Inflammatory macrophage (primary cell): ENCODE measurements at regions not wholly inside any gene's neighbourhood (a gene's known extent, or its start where the extent isn't known, plus 50 kb on each side); places are given as distances from the start of the nearest gene placed in this dataset.

Source experiments
- DNase-seq, 2 donors: peaks; one replicate each; pipeline ENCODE4 v3.0.0-alpha.2; 2020 to 2022

DNA sequence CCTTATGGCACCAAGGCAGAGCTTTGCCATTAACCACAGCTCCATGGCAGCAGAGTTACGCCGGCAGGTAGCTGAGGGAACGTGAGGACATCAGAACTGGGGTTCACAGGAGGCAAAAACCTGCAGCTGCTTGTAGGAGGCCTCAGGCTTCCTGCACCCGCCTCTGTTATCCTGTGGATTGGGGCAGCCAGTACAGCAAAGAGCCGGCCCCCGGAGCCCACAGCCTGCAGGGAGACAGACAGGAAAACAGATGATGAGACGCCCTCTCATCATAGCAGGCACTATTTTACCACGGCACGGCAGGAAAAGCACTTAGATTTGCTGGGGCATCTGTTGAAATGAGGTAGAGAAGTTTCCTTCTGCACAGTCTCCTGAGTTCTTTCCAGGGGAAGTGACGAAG is 870.3 kb downstream of the TBC1D22A start:
- no peak for DNase-seq

DNA sequence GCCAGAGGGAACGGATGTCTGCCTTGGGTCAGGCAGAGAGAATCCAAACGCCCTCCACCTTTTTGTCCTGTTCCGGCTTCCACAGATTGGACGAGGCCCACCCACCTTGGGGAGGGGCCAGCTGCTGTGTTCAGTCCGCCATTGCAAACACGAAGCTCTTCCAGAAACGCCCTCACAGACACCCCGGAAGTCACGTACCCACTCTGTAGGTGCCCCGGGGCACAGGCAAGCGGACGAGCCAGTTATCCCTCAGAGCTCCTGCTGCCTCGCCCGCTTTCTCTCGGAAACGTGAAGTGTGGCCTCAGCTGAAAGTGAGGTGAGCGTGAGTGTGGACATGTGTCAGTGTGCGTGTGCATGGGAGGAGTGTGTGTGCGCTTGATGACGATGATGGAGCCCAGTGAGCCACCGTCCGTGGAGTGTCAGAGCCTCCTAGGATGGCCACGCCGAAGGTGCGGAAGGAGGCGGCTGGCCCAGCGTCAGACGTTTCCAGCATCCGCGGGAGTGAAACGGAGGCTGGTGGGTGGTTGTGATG is 869.2 kb downstream of the TBC1D22A start:
- DNase-seq = no peak

DNA sequence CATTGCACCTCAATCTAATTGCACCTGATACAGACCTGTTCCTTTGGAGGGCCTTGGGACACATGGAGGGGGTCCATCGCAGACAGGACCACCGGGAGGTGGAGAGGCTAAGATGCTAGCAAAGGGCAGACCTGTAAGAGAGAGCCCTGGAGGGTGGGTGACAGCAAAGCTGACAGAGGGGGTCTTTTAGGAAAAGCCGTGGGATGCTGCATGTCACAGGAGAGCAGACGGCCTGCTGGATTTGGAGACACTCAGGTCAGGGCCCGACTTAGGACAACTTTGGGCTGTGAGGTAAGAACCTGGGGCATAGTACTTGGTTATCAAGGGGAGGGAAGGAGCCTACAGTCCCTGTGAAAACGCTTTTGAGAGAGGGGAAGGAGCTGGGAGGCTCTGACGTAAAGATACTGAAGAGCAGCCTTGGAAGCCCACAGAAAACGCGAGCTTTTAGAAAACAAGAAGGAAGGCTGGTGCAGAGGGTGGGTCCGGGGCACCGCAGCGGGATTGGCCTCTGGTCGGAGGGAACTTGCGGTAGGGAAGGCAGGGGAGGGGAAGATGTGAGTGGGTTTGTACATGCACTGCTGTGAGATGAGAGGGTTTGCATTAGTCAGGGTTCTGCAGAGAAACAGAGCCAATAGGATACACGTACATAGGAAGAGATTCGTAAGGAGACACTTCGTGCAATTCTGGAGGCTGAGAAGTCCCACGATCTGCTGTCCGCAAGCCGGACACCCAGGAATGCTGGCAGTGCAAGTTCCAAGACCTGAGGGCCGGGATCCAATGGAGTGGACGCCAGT is 868.5 kb downstream of the TBC1D22A start:
- no peak for DNase-seq

DNA sequence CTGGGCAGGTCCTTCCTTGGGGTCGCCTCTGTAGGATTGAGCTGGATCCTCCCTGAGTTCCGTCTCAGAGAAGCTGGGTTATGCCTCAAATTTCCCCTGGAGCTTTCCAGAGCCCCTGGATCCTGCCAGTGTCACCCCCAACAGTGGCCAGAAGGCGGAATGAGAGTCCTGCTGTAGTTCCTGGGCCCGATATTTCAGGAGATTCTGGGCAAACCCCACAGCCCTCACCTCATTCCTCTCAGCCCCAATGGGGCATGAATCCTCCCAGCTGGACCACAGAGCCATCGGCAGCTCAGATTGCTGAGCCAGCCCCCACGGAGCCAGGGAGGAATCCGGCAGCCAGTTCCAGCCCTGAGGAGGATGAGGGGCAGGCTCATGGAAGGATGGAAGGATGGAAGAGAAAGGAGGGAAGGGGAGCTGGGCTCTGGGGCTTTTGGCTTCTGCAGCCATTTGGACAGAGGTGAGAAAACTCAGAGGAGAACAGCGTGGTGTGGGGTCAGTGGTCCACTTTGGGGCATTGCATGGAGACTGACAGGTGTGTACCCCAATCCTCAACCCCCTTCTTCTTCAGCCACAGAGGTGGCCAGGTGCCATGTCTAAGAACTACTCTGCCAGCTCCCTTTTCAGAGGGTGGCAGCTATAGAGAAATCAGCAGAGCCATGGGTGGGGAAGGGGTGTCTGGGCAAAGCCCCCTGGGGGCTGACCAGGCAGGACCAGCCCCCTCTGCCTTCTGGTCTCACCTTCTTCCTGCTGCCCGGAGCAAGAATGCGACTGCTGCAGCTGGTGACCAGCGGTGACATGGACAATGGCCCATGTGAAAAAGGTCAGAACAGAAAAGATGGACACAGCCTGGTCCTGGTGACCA is 867.6 kb downstream of the TBC1D22A start:
- DNase-seq = no peak

DNA sequence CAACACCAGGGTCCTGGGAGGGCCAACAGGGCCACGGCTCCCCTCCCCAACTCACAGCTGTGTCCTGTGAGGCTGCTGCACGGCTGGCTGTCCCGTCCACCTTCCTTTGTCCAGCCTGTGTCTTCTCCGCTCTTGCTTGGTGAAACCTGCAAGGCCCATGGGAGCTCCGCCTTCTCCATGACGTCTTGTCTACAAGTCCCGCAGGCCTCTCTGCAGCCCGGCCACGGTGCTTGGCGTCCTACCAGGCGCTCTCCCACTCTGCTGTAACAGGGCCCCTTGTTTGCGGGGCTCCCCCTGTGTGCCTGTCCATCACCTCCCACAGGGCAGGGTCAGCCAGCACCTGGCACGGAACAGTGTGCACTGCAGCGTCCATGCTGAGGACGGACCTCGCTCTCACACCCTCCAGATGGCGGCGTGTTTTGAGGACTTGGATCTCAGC is 866.8 kb downstream of the TBC1D22A start:
- DNase-seq = no peak

DNA sequence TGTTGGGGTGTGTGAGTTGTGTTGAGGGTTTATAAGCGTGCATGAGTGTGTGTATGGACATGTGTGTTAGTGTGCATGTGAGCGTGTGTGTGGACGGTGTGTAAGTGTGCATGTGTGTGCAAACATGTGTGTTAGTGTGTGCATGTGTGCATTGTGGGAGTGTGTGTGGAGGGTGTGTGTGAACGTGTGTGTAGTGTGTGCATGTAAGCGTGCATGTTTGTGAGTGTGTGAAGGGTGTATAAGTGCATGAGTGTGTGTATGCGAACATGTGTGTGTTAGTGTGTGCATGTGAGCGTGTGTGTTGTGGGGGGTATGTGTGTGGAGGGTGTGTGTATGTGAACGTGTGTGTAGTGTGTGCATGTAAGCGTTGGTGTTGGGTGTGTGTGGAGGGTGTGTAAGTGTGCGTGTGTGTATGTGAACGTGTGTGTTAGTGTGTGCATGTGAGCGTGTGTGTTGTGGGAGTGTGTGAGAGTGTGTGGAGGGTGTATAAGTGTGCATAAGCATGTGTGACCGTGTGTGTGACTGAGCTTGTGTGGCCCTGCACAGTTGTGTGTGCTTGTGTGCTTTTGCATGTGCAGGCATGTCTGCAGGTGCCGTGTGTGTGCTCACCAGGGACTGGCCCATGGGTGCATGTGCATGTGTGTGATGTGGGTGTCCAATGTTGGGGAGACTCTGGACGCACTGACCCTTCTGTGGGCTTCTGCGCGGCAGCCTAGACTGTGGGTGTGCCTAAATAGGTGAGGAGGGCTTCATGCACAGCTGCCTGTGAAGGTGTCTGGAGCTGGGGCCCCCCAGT is 866.2 kb downstream of the TBC1D22A start:
- DNase-seq = no peak

DNA sequence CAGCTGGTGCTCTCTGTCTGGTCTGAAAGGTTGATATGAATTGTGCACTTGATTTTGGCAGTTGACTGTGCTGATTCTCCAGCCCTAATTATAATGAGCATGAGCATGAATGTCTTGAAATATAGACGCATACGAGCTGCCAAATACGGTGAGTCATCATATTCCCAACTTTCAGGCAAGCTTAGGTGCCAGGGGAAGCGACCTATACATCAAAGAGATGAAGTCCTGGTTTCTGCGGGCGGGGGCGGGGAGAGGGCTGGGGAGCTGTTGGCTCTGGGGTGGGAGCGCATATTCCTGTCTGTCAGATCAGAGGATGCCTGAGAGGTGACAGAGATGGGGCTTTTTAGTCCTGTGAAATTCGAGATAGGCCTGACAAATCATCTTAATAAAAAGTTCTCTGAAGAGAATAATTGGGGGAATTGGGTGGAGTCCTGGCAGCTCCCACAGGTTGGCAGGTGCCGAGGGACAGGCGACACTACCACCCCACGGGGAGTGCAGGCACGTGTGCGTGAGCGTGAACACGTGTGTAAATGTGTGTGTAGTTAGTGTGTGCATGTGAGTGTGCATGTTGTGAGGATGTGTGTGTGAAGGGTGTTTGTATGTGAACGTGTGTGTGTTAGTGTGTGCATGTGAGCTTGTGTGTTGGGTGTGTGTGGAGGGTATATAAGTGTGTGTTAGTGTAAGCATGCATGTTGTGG is 865.3 kb downstream of the TBC1D22A start:
- no peak for DNase-seq

DNA sequence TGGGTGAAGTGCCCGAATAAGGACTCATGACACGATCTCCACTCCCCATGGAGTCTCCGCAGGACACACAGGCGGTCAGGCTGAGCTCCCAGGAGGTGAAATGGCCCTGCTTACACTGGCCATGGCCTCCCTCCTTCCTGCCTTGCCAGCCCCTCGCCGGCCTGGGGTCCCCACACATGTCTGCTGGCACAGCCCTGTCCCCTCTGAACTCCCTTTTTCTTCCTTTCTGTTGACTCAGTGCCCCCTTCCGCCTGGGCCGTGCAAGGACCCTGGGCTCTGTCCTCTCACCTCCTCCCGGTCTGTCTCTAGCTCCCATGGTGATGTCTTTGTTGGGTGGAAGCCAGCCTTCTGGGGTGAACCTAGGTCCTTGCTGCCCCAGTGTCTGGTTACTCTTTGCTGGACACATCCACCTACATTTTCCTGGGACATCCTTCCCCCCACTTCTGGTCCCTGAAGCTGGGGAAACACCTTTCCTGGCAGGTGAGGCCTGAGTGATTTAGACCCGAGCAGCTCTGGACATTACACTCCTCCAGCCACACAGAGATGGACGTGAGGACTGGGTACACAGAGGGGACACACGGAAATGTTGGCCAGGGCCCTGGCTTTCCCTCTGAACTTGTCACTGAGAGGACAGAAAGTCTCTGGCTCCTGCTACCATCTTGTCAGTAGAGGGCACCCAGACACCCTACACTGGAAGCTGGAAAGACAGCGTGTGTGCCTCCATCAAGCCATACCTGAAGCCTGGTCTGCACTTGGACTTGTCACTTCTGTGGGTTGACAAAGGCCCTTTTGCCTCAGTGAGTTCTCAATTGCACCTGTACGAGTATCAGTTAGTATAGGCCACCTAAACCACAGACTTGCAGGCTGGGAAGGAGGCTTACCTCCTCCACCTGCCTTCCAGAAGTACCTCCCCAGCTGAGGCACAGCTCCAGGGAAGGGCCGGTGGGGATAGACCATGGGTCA is 864.3 kb downstream of the TBC1D22A start:
- no peak for DNase-seq

DNA sequence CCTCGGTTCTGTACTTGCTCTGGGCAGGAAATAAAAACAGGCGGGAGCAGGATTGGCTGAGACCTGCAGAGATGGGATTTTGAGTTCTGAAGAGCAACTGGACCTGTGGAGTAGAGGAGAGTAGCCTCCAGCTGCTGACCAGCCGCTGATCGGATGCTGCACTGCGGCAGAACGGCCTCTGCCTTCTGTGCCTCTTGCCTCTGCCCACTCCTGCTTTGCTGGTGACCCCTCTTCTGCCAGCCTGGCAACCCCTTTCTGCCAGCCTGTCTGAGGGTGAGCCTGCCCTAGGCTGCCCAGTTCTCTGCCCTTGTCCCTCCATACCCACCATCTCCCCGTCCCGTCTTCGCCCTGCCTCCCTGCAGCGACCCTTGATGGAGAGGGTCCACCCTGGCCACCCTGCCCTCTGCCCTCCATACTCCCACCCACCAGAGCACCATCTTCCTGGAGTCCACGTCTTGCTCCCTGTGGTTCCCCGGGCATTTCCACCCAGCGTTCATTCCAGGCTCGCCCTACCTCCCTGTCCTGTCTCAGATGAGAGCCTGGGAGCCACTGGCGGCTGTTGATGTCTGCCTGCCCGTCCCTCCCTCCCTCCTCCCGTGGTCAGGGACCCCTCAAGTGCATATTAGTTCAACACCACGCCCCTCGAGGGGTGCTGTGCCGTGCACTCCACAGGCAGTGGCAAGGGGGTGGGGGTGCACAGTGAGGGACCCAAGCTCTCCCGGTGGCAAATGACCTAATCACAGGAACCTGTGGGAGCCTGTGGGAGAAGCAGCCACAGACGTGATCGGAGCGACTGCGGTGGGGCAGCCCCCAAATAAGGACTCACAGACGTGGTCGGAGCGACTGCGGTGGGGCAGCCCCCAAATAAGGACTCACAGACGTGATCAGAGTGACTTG is 863.3 kb downstream of the TBC1D22A start:
- no peak for DNase-seq

DNA sequence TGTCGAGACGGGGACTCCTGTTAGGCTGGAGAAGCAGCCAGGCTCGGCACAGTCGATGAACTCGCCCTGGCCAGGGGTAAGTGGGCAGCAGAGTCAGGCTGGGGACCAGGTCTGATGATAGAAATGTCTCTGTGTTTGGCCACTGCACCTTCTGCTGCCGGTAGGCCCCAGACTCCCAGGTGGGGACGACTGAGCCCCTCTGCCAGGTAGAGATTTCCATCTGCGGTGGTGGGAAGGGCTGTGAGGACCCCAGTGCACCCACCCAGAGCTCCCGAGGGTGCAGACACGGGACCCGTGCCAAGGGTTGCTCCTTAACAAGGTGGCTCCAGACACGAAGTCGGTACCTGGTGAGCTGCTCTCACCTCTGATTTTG is 862.5 kb downstream of the TBC1D22A start:
- DNase-seq = no peak

DNA sequence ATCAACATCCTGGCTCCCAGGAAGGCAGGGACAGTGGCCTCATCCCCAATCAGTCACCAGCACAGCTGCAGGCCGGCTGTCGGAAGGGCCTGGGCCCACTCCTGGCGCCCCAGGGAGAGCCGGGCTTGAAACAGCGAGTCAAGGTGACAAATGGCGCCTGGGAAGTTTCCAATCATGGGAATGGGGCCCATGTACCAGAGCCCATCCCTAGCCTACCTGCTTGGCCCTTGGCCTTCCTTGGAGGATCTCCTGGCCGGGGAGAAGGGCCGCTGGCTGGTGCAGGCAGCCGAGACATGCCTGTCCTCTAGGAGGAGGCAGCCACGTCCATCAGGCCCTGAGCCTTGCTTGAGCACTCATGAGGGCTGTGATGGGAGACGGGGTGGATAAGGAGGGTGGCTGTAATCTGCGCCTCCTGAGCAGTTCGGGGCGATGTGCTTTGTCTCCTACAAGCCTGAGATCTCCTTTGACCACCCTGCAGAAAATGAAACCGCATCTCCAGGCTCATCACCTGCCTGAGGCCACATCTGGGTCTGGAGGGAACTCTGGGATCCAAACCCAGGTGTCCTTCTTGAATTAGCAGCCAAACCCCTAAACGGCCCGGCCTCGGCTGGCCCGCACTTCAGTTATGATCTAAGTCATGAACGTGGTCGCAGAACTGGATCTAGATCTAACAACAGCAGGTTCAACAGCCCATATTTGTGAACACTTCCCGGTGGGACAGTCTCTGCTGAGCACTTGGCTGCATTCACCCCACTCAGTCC is 862.0 kb downstream of the TBC1D22A start:
- DNase-seq = no peak

DNA sequence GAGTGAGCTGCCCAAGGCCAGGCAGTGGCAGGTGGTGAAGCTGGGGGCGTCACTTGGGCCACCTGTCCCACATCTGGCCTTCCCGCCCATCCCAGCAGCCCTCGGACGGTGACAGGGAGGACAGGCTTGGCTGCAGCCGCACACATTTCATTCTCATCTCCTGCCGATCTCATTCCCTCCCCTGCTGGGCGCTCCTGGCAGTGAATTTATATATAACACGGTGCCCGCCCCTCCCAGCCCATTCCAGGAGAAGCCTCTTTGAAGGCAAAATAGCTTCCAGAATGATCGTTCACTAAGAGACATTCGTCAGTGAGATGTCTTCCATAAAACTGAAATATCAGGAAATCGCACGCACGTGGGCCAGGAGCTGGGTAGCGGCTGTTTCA is 861.3 kb downstream of the TBC1D22A start:
- no peak for DNase-seq

DNA sequence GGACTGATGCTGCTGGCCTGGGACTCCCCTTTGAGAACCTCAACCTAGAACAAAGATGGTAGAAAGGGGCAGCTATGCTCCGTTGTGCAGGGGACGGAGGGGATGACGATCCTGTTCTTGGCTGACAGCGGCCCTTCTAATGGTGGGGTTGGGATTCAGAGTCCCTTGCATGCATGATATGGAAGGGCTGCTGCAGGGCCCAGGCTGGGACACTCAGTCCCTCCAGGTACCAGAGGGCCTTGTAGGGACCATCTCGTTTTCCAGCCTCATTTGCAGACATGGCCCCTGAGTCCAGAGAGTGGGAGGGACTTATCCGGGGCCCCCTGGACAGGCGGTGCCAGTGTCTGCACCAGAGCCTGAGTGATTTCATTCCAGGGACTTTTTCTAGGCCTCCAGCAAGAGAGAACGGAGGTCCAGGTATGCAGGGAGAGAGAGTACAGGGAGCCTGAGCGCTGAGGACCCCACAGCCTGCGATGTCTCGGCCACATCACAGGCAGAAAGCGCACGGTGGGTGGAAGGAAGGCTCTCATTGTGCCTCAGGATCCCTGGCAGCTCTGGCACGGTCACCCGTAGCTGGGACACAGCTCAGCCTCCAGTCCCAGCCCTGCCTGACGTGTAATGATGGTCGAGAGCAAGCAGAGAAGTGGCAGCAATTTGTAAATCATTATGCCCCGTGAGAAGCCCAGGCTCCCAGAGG is 860.8 kb downstream of the TBC1D22A start:
- no peak for DNase-seq

DNA sequence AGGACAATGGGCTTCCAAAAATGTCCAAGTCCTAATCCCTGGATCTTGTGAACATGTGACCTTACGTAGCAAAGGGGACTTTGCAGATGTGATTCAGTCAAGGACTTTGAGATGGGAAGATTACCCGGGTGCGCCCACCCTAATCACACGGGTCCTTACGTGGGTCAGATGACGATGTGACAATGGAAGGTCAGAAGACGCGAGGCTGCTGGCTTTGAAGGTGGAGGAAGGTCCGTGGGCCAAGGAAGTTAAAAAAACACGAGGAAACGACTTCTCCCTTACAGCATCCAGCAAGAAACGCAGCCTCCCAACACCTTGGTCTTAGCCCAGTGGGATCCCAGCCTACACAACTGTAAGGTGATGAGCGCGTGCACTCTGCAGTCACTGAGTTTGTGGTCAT is 860.1 kb downstream of the TBC1D22A start:
- DNase-seq = no peak

DNA sequence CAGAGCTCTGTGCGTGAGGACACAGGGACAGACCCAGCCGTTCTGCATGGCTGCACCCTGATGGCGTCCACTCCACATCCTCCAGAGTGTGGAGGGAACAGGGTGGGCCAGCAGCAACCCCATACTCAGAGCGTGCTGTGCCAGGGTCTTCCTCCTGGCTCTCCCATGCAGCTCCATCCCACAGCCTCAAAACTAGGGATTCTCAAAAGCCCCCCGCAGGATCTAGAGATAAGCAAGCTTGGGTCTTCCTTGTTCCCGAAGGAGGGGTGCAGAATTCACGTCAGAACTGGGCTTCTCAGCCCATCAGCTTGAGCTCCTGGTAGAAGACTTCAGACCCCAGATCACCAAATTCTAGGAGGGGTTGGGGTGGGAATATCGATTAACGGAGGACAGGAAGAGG is 858.8 kb downstream of the TBC1D22A start:
- DNase-seq = no peak

DNA sequence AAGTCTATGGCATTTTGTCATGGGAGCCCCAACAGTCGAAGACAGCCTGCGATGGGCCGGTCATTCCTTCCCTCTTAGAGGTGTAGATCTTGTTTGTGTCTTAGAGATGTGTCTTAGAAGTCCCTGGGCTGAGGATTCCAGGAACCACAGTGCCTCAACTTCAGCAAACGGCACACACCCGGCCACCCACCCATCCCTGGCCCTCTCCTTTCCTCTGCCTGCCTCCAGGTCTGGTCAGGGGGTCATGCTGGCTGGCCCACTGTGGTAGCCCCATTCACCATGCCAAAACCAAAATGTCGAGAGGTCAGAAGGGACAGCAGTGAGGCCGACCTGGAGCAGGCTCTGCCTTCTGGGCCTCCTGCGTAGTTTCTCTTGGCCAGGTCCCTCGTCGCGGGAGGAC is 857.9 kb downstream of the TBC1D22A start:
- DNase-seq = no peak

DNA sequence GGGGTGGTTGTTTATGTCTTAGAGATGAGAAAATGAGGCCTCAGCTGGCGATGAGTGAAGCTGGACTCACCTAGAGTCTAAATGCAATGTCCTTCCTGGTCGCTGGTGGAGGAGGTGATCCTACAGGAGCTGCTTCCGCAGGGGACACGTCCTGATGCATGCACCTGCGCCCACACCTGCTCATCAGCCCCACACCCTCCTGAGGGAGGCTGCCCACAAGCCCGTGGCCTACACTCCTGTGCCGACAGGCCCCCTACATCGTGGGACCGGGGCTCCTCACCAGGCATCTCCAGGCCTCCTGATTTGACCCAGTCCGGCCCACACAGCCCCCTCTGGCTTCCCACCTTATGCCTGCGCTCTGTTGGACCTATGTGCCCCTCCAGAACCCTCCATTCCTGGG is 857.2 kb downstream of the TBC1D22A start:
- DNase-seq = no peak

DNA sequence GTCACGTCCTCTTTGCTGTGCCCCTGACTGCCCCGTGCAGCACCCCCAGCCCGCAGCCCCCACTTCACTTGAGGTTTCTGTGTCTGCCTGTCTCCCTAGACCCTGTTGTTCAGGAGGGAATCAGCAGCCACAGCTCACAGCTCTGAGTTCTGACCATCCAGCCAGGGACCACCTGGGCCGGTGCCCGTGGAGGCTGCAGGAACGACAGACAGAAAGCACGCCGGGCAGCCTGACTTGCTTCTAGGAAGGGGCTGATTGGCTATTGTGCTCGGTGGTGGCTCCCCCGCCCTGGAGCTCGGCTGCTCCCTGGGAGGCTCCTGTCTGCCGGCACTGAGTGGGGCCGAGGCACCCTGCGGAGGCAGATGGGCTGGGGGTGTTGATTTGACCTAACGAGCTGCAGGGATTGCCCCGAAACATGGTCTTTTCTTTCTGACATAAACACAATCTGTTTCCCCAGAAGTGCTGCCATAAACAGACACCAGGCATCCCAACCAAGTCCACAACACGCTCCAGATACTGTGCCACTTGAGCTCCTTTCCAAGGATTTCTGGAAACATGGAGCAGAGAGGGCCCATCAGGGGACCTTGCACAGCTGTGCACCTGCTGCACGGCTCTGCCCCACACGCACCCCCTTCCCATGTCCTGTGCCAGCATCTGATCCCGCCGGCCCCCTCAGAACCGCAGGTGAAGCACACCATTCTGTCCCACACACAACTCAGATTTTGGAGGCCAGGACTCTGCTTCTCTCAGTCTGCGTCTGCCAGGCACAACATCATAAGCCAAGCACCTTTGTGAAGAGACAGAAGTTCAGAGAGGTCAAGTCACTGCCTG is 855.9 kb downstream of the TBC1D22A start:
- no peak for DNase-seq
